HUES6 (cell line): ENCODE measurements at regions not wholly inside any gene's neighbourhood (a gene's known extent, or its start where the extent isn't known, plus 50 kb on each side); places are given as distances from the start of the nearest gene placed in this dataset.
"Not testable (repeated sequence)": the region's sequence is repeated elsewhere in the genome, so short reads cannot be mapped to it uniquely, and the experiment has no call there.

Experiments used
- H3K27ac ChIP-seq: 2 replicates; pipeline ENCODE4 v1.7.0; 2013; ENCODE audit warnings: low read depth, mild to moderate bottlenecking, low read length, inconsistent platforms
- H3K27me3 ChIP-seq: 2 replicates; pipeline ENCODE4 v1.6.1; 2013; ENCODE audit warnings: low read length; ENCODE audit not compliant: control insufficient read depth, insufficient read depth
- H3K36me3 ChIP-seq: 2 replicates; pipeline ENCODE4 v1.6.1; 2013; ENCODE audit warnings: low read length; ENCODE audit not compliant: control insufficient read depth, insufficient read depth
- H3K4me1 ChIP-seq: 2 replicates; pipeline ENCODE4 v1.6.1; 2013; ENCODE audit warnings: low read length; ENCODE audit not compliant: control insufficient read depth, insufficient read depth
- H3K4me3 ChIP-seq: 2 replicates; pipeline ENCODE4 v1.5.1; 2013; ENCODE audit warnings: low read depth, low read length
- H3K9ac ChIP-seq: one replicate; pipeline ENCODE4 v1.6.1; 2013; ENCODE audit warnings: mild to moderate bottlenecking, low read length
- H3K9me3 ChIP-seq: 2 replicates; pipeline ENCODE4 v1.6.1; 2013; ENCODE audit warnings: low read depth, low read length; ENCODE audit not compliant: control insufficient read depth, insufficient read depth

DNA sequence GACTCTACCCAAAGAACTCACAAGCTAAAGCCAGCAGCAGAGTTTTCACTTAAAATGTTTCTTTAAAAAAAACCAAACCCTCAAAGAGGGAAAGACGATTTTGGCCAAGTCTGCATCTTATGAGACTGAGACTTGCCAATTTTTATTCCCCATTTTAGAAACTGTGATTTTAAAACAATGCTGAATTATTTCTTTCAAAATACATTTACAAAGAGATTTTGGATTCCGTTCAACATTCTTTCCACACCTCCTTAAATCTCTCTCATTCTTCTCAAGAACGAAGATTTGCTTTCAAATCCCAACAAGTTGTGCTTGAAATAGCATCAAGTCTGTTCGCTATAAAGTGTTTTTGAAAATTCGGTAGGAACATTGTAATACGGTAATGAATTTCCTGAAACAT lies 133.9 kb upstream of the VANGL1 start:
- H3K27me3 ChIP-seq = no peaks in the 10 kb centered on the region
- no peaks in the 10 kb centered on the region for H3K36me3 ChIP-seq
- peaks cover 22% of the 10 kb centered on the region for H3K9me3 ChIP-seq
- H3K27ac ChIP-seq = no peak overlapping the region
- no peak overlapping the region for H3K9ac ChIP-seq
- no peak overlapping the region for H3K4me3 ChIP-seq
- H3K4me1 ChIP-seq = no peaks in the 10 kb centered on the region

DNA sequence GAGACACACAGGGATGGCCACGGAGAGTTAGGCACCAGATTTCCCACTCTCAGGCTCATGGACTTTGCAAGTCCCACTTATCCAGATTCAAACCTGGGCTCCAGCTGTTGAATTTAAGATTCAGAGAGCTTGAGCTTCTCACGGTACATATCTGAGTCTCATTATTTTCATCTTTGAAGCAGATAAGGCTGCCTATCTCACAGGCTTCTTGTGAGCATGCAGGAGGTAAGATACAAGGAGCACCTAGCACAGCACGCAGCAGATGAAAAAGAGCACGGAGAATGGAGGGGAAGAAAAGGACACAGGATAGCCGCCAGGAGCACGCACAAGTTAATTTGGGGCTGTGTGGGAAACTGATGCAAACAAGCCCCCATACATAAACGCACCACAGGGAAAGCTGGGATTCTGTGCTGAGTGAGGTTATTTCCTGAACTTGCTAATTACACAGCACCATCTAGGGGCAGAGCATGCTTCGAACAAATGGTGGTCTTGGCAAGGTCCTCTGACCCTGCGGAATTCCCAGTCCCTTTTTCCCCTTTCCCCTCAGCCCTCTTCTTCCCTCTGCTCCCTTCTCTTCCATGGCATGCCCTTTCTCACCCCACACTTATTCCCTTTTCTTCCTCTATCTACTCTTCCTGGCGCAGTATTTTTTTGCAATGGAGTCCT lies 134.7 kb upstream of the VANGL1 start:
- Histone ChIP-seq H3K9me3 (peaks cover 16% of the 10 kb centered on the region), H3K4me3 (no peak overlapping the region), H3K27ac (no peak overlapping the region), H3K9ac (no peak overlapping the region), H3K27me3 (no peaks in the 10 kb centered on the region), H3K36me3 (no peaks in the 10 kb centered on the region), H3K4me1 (no peaks in the 10 kb centered on the region)

DNA sequence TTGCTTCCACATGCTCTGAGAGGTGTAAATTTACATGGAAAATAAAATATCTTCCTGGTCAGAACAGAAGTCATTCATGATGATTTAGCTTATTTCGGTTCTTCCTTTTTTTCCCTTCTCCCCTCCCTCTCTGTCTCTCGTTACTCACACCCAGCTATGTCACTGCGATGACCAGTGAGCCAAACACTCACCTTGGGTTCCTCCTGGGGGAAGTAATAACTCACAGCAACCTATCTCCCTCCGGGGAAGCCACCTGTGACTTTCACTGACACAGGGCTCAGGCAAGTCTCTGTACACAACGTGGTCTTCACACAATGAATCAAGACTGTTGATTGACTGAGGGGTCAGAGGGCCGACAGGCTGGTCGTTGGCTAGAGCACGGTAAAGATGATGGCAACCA lies 135.3 kb upstream of the VANGL1 start:
- H3K9me3 ChIP-seq = peaks cover 12% of the 10 kb centered on the region
- H3K4me1 ChIP-seq = no peaks in the 10 kb centered on the region
- no peak overlapping the region for H3K9ac ChIP-seq
- H3K27me3 ChIP-seq = no peaks in the 10 kb centered on the region
- H3K4me3 ChIP-seq = no peak overlapping the region
- H3K27ac ChIP-seq = no peak overlapping the region
- H3K36me3 ChIP-seq = no peaks in the 10 kb centered on the region

- Histone ChIP-seq H3K27me3 (no peaks in the 10 kb centered on the region), H3K4me1 (no peaks in the 10 kb centered on the region), H3K4me3 (no peak overlapping the region)
Observed at GRCh38 chr1:115505148-115505571, 136.6 kb upstream of the VANGL1 start.

DNA sequence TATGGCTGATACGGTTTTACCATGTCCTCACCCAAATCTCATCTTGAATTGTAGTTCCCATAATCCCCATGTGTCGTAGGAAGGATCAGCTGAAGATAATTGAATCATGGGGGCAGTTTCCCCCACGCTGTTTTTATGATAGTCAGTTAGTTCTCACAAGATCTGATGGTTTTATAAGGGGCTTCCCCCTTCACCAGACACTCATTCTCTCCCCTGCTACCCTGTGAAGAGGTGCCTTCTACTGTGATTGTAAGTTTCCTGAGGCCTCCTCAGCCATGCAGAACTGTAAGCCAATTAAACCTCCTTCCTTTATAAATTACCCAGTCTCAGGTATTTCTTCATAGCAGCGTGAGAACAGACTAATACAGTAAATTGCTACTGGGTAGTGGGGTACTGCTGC lies 139.6 kb upstream of the VANGL1 start:
- H3K4me1 ChIP-seq = not testable (repeated sequence)

More at GRCh38 chr1:115505148-115505571, 136.6 kb upstream of the VANGL1 start:
- H3K27ac ChIP-seq = no peak overlapping the region
- no peaks in the 10 kb centered on the region for H3K36me3 ChIP-seq
- peaks cover 6% of the 10 kb centered on the region; the same call in 1 of the 2 replicates for H3K9me3 ChIP-seq
- H3K9ac ChIP-seq = no peak overlapping the region

DNA sequence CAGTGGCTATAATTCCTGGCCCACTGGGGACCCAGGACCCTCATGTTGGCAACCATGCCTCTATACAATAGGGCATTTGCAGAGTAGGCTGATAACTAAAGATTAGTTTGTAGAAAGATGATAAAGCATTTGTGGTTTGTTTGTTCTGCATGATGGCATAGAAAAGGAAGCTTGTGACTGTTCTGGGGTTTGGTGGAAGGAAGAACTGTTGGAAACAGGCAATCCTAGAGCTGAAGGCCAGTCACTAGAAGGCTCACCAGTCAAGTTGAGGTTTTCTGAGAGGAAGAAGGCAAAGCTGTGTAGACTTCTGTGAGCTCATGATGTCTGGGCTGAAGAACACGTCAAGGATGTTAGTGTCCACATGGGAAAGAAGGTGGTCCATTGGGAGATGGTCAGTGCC lies 140.3 kb upstream of the VANGL1 start:
- Histone ChIP-seq H3K27ac (no peak overlapping the region), H3K4me1 (no peaks in the 10 kb centered on the region), H3K36me3 (no peaks in the 10 kb centered on the region), H3K4me3 (no peak overlapping the region), H3K27me3 (no peaks in the 10 kb centered on the region), H3K9me3 (peaks cover 6% of the 10 kb centered on the region; the same call in 1 of the 2 replicates), H3K9ac (no peak overlapping the region)

More for the DNA sequence above, 139.6 kb upstream of the VANGL1 start:
- H3K9me3 ChIP-seq, H3K27me3 ChIP-seq, H3K9ac ChIP-seq, H3K27ac ChIP-seq, H3K4me3 ChIP-seq, H3K36me3 ChIP-seq: not testable (repeated sequence)

DNA sequence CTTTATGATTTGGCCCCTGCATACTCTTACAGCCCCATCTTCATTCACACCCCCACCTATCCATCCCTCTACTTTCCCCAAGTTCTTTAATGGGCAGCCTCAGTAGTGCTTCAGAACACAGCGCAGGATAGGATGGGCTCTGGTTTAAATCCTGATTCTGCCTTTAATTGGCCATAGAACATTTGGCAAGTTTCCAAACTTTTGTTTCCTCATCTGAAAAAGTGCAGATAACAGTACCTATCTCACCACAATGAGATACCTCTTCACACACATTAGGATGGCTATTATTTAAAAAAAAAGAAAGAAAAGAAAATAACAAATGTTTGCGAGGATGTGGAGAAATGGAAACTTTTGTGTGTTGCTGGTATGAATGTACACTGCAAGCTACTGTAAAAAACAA lies 142.5 kb upstream of the VANGL1 start:
- Histone ChIP-seq H3K36me3 (no peaks in the 10 kb centered on the region), H3K27ac (no peak overlapping the region), H3K4me1 (no peaks in the 10 kb centered on the region), H3K9me3 (peaks cover 6% of the 10 kb centered on the region; the same call in 1 of the 2 replicates), H3K4me3 (no peak overlapping the region), H3K27me3 (no peaks in the 10 kb centered on the region), H3K9ac (no peak overlapping the region)

- H3K4me3 ChIP-seq = no peak overlapping the region
- H3K9me3 ChIP-seq = no peaks in the 10 kb centered on the region
- no peaks in the 10 kb centered on the region for H3K36me3 ChIP-seq
- no peaks in the 10 kb centered on the region for H3K27me3 ChIP-seq
- no peak overlapping the region for H3K27ac ChIP-seq
- H3K4me1 ChIP-seq = no peaks in the 10 kb centered on the region
- H3K9ac ChIP-seq = no peak overlapping the region
Observed at GRCh38 chr1:115496904-115497527, 144.8 kb upstream of the VANGL1 start.

DNA sequence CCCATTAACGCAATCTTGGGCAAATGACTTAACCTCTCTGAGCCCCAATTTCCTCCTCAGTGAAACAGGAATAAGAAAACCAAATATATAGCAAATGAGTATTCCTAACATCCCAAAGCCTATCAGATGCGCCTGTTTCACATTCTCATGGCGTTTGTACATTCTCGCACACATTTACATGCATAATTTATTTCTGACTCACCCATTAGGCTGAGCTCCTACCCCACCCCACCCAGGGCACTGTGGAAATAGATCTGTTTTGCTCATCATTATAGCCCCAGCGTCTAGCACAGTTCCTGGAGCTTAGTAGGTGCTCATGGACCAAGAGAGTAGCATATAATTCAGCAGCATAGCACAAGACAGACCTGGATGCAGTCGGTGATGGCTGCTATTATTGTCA lies 146.1 kb upstream of the VANGL1 start:
- Histone ChIP-seq H3K36me3 (no peaks in the 10 kb centered on the region), H3K27ac (no peak overlapping the region), H3K4me1 (no peaks in the 10 kb centered on the region), H3K9ac (no peak overlapping the region), H3K9me3 (no peaks in the 10 kb centered on the region), H3K4me3 (no peak overlapping the region), H3K27me3 (no peaks in the 10 kb centered on the region)

GRCh38 chr1:115495111-115495510 lies 146.7 kb upstream of the VANGL1 start:
- Histone ChIP-seq H3K9me3 (no peaks in the 10 kb centered on the region), H3K9ac (no peak overlapping the region), H3K27ac (no peak overlapping the region), H3K4me3 (no peak overlapping the region), H3K4me1 (no peaks in the 10 kb centered on the region), H3K27me3 (no peaks in the 10 kb centered on the region), H3K36me3 (no peaks in the 10 kb centered on the region)

DNA sequence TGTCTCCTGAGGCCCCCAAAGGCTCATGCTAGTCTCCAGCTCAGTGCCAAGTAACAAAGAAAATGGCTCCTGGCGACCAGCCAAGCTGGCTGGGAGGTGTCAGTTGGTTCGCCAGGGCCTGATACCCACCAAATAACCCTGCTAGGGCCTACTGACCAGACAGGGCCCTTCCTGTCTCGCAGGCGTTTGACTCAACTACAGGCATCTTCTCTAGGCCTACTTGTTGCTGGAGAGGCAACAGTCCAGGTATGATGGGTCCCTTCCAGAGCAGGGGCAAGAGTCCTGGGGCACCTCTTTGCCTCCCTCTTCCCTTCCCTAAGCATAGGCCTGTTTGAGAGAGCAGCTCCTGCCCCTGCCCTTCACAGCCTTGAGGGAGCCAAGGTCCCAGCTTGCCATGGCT lies 147.9 kb upstream of the VANGL1 start:
- H3K27ac ChIP-seq = no peak overlapping the region
- no peaks in the 10 kb centered on the region for H3K27me3 ChIP-seq
- no peaks in the 10 kb centered on the region for H3K4me1 ChIP-seq
- H3K4me3 ChIP-seq = no peak overlapping the region
- H3K36me3 ChIP-seq = no peaks in the 10 kb centered on the region
- H3K9ac ChIP-seq = no peak overlapping the region
- H3K9me3 ChIP-seq = no peaks in the 10 kb centered on the region
